Naive thymus-derived CD8-positive, alpha-beta T cell (primary cell): ENCODE measurements at regions not wholly inside any gene's neighbourhood (a gene's known extent, or its start where the extent isn't known, plus 50 kb on each side); places are given as distances from the start of the nearest gene placed in this dataset.
"Not testable (repeated sequence)": the region's sequence is repeated elsewhere in the genome, so short reads cannot be mapped to it uniquely, and the experiment has no call there.

Source experiments
- ATAC-seq, 2 donors: fragments of 150-1000 bp; cut with Tn5 transposase in 1 of 2; sonication (Bioruptor Pico), chemical (Tn5 transposase) in 1 of 2; 1 replicate in 1 of 2; 2 replicates in 1 of 2; pipeline ENCODE4 v1.10.0; 2021; ENCODE audit warnings: mild to moderate bottlenecking in 2 of 2, moderate library complexity in 2 of 2
- POLR2A ChIA-PET: fragments of 350-600 bp; sonication (Branson Sonifier 250); formaldehyde crosslinking; loops from one replicate; lab custom pipeline; 2021; ENCODE audit warnings: antibody characterized with exemption; lab: Charles Lee
- DNase-seq, 10 donors: peaks; one replicate each; pipeline versions ENCODE4 v3.0.0 to v3.0.0-alpha.2; 2020 to 2022
- H3K27ac Mint-ChIP-seq, 10 donors: one replicate each; pipeline ENCODE4 v1.8.0; 2020 to 2022; ENCODE audit warnings: mild to moderate bottlenecking in 10 of 10, mixed read lengths in 10 of 10, moderate library complexity in 4 of 10, inconsistent platforms in 1 of 10
- H3K27me3 Mint-ChIP-seq, 5 donors: one replicate each; pipeline ENCODE4 v1.8.0; 2021 to 2022; ENCODE audit warnings: mixed read lengths in 5 of 5
- H3K36me3 Mint-ChIP-seq, 3 donors: one replicate each; pipeline ENCODE4 v1.8.0; 2020 to 2022; ENCODE audit warnings: mixed read lengths in 3 of 3, mild to moderate bottlenecking in 2 of 3, inconsistent platforms in 1 of 3
- H3K4me1 Mint-ChIP-seq, 4 donors: one replicate each; pipeline ENCODE4 v1.8.0; 2021 to 2022; ENCODE audit warnings: mixed read lengths in 4 of 4
- H3K4me3 Mint-ChIP-seq, 10 donors: one replicate each; pipeline ENCODE4 v1.8.0; 2020 to 2022; ENCODE audit warnings: mild to moderate bottlenecking in 10 of 10, mixed read lengths in 10 of 10, moderate library complexity in 6 of 10, inconsistent platforms in 1 of 10
- H3K9me3 Mint-ChIP-seq, 9 donors: one replicate each; pipeline ENCODE4 v1.8.0; 2020 to 2022; ENCODE audit warnings: mixed read lengths in 9 of 9, mild to moderate bottlenecking in 3 of 9, inconsistent platforms in 1 of 9, moderate library complexity in 1 of 9

DNA sequence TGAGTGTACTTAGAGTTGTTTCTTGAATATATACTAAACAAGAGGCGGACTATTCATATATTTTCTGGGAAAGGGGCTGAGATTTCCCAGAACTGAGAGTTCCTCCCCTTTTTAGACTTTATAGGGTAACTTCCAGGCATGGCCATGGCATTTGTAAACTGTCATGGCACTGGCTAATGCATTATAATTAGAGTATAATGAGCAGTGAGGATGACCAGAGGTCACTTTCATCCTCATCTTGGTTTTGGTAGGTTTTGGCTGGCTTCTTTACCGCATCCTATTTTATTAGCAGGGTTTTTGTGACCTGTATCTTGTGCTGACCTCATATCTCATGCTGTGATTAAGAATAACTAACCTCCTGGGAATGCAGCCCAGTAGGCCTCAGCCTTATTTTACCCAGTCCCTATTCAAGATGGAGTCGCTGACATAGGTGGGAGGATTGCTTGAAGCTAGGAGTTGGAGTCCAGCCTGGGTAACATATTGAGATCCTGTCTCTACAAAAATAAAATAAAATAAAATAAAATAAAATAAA, 91.4 kb downstream of the MOBP start:
- DNase-seq = no peak
- no peak overlapping the region for H3K4me3 Mint-ChIP-seq
- no peaks in the 10 kb centered on the region for H3K4me1 Mint-ChIP-seq
- peaks cover 0 to 7% (median 1%) of the 10 kb centered on the region in 5 donors for H3K27me3 Mint-ChIP-seq
- POLR2A ChIA-PET = no interaction called here
- peaks cover 0 to 17% (median 6%) of the 10 kb centered on the region in 9 donors for H3K9me3 Mint-ChIP-seq
- H3K27ac Mint-ChIP-seq = no peak overlapping the region
- ATAC-seq = no peak
- peaks cover 0 to 4% (median 0%) of the 10 kb centered on the region in 3 donors for H3K36me3 Mint-ChIP-seq

DNA sequence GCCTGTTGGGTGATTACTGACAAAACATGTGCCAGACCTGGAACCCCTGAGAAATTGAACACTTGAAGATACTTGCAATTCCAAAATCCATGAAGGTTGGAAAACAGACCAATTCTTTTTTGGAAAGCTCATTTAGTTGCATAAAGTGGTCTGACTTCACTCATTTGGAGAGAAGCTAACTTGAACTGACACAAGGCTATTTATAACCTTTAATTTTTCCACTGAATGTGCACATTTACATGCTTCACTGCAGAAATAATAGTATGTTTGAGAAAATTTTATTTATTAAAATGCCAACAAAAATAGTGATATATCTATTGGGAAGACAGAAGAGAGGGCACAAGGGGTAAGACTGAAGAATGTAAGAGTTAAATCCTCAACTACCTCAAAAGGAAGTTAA, 92.1 kb downstream of the MOBP start:
- no peak for DNase-seq

DNA sequence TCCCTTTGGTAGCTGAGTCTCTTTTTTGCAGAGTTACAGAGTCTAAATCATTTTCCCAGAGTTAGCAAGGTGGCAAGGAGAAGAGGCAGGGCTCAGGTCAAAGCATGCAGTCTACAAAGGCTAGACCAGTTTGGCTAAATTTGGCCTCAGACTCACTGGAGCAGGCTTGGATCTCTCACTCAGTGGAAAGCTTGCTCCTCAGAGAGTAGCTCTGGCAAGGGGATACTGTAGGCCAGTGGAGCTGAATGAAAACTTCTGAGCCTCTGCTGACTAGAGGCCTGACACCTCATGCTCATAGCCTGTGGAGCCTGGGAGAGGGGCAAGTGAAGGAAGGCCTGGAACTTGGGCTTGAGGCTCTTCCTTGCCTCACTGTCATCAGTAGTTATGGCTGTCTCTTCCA, 101.0 kb downstream of the MOBP start:
- no peak overlapping the region for H3K27ac Mint-ChIP-seq
- H3K9me3 Mint-ChIP-seq = no peaks in the 10 kb centered on the region
- no peaks in the 10 kb centered on the region for H3K4me1 Mint-ChIP-seq
- POLR2A ChIA-PET = no interaction called here
- peaks cover 1 to 23% (median 5%) of the 10 kb centered on the region in 5 donors for H3K27me3 Mint-ChIP-seq
- no peak for DNase-seq
- ATAC-seq = no peak
- no peak overlapping the region for H3K4me3 Mint-ChIP-seq
- H3K36me3 Mint-ChIP-seq = no peaks in the 10 kb centered on the region

More for the DNA sequence above, 92.1 kb downstream of the MOBP start:
- Mint-ChIP-seq H3K4me1 (no peaks in the 10 kb centered on the region), H3K4me3 (no peak overlapping the region), H3K36me3 (no peaks in the 10 kb centered on the region), H3K27ac (no peak overlapping the region), H3K27me3 (peaks cover 0 to 4% (median 1%) of the 10 kb centered on the region in 5 donors), H3K9me3 (peaks cover 0 to 12% (median 4%) of the 10 kb centered on the region in 9 donors)
- POLR2A ChIA-PET = no interaction called here
- no peak for ATAC-seq

DNA sequence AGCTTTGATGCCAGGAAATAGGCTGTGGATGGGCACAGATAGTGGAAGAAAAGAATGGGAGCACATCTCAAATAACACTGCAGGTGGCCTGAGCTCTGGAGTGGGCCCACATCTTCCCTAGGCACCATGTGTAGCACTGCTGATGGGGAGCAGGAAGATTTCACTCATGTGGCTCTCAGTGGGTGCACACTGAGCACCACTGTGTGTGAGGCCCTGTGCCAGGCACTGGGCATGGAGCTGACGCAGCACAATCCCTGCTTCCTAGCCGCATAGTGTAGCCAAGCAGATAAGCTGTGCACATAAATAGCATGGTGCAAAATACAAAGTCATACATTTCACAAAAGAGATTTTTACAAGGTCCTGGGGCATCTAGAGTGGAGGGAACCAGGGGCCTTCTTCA, 101.6 kb downstream of the MOBP start:
- no peak overlapping the region for H3K27ac Mint-ChIP-seq
- POLR2A ChIA-PET = no interaction called here
- DNase-seq = no peak
- H3K4me1 Mint-ChIP-seq = no peaks in the 10 kb centered on the region
- H3K4me3 Mint-ChIP-seq = no peak overlapping the region
- peaks cover 1 to 23% (median 5%) of the 10 kb centered on the region in 5 donors for H3K27me3 Mint-ChIP-seq
- no peaks in the 10 kb centered on the region for H3K36me3 Mint-ChIP-seq
- ATAC-seq = no peak
- no peaks in the 10 kb centered on the region for H3K9me3 Mint-ChIP-seq

DNA sequence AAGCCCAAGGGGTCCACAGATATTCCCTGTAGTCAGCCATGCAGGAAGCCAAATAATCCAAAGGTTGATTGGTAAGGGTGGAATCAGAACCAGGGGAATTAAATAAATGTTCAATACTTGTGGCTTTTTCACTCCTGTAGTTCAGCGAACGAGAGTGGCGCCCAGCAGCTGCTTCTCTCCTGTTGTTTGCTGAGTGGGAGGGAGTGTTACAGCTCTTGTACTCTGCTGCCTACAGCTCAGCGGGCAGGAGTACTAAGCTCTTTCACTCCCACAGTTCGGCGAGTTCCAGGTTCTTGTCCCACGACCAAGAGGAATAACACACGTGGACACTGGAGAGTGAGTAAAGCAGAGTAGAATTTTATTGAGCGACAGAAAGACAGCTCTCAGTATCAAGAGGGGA, 105.9 kb downstream of the MOBP start:
- H3K27me3 Mint-ChIP-seq = peaks cover 0 to 13% (median 1%) of the 10 kb centered on the region in 5 donors
- DNase-seq = no peak
- no peaks in the 10 kb centered on the region for H3K36me3 Mint-ChIP-seq
- H3K27ac Mint-ChIP-seq = no peak overlapping the region
- POLR2A ChIA-PET = no interaction called here
- no peak for ATAC-seq
- no peaks in the 10 kb centered on the region for H3K4me1 Mint-ChIP-seq
- H3K4me3 Mint-ChIP-seq = no peak overlapping the region
- H3K9me3 Mint-ChIP-seq = no peaks in the 10 kb centered on the region

DNA sequence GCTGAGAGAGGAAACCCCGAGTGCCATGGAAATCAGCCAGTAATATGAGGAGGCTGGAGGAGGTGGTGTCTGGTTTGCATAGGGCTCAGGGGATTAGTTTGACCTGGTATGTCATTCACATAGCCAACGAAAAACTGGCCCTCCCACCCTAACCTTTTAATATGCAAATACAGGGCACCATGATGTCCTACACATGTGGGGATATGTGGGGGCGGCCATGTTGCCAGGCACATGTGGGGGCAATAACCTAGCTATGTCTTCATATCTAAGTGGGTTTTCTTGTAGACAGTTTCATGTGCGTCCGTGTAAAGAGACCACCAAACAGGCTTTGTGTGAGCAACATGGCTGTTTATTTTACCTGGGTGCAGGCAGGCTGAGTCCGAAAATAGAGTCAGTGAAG, 110.1 kb downstream of the MOBP start:
- no peak for ATAC-seq
- H3K27me3 Mint-ChIP-seq = peaks cover 8 to 35% (median 15%) of the 10 kb centered on the region in 5 donors
- no peaks in the 10 kb centered on the region for H3K4me1 Mint-ChIP-seq
- no peaks in the 10 kb centered on the region for H3K36me3 Mint-ChIP-seq
- no peak overlapping the region for H3K27ac Mint-ChIP-seq
- peaks cover 0 to 2% (median 0%) of the 10 kb centered on the region in 9 donors for H3K9me3 Mint-ChIP-seq
- no peak overlapping the region for H3K4me3 Mint-ChIP-seq
- POLR2A ChIA-PET = no interaction called here
- DNase-seq = no peak

DNA sequence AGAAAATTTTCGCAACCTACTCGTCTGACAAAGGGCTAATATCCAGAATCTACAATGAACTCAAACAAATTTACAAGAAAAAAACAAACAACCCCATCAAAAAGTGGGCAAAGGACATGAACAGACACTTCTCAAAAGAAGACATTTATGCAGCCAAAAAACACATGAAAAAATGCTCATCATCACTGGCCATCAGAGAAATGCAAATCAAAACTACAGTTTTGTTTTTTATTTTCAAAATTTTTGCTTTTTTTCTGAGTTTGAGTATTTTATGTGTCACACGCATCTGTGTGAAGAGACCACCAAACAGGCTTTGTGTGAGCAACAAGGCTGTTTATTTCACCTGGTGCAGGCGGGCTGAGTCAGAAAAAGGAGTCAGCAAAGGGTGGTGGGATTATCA, 118.7 kb downstream of the MOBP start:
- H3K27ac Mint-ChIP-seq, H3K4me1 Mint-ChIP-seq, POLR2A ChIA-PET, H3K4me3 Mint-ChIP-seq, ATAC-seq, DNase-seq, H3K36me3 Mint-ChIP-seq: not testable (repeated sequence)
- H3K27me3 Mint-ChIP-seq = peaks cover 8 to 20% (median 13%) of the 10 kb centered on the region in 5 donors
- H3K9me3 Mint-ChIP-seq = peaks cover 0 to 16% (median 6%) of the 10 kb centered on the region in 9 donors

DNA sequence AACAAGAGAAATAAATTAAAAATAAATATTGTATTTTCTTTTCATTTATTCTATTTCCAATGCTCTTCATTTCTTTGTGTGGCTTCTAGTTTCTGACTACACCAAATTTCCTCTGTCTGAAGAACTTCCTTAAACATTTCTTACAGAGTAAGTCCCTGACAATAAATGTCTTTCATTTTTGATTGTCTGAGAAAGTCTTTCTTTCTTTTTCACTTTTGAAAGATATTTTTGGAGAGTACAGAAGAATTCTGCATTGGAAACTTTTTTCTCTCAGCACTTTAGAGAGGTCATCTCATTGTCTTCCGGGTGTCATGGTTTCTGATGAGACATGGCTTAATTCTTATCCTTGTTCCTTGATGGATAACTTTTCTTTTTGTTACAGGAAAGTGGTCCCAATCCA, 119.6 kb downstream of the MOBP start:
- Mint-ChIP-seq H3K4me1 (no peaks in the 10 kb centered on the region), H3K27ac (no peak overlapping the region), H3K27me3 (peaks cover 5 to 12% (median 8%) of the 10 kb centered on the region in 5 donors), H3K36me3 (no peaks in the 10 kb centered on the region), H3K4me3 (no peak overlapping the region), H3K9me3 (peaks cover 0 to 16% (median 4%) of the 10 kb centered on the region in 9 donors)
- POLR2A ChIA-PET = no interaction called here
- ATAC-seq = no peak
- DNase-seq = no peak

DNA sequence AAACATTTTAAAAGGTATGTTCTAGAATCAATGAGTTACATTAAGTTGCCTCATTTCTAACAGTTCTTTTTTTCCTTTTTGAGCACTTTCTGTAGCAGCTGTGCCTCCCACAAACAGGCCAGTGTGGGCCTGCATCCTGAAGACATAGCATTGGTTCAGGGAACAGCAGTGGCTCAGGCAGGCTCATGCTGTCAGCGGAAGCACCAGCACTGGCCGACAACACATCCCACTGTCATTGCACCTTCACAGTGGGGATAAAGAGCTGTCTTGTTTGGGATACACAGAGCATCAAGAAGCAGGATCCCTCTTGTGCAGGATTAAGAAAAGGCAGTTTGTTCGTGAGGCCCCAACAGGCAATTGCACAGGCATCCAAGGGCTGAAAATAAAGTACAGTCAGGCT, 123.3 kb downstream of the MOBP start:
- no peak overlapping the region for H3K4me3 Mint-ChIP-seq
- POLR2A ChIA-PET = no interaction called here
- ATAC-seq = no peak
- no peaks in the 10 kb centered on the region for H3K36me3 Mint-ChIP-seq
- no peak for DNase-seq
- peaks cover 0 to 3% (median 3%) of the 10 kb centered on the region in 5 donors for H3K27me3 Mint-ChIP-seq
- H3K9me3 Mint-ChIP-seq = peaks cover 0 to 6% (median 2%) of the 10 kb centered on the region in 9 donors
- H3K4me1 Mint-ChIP-seq = no peaks in the 10 kb centered on the region
- no peak overlapping the region for H3K27ac Mint-ChIP-seq

DNA sequence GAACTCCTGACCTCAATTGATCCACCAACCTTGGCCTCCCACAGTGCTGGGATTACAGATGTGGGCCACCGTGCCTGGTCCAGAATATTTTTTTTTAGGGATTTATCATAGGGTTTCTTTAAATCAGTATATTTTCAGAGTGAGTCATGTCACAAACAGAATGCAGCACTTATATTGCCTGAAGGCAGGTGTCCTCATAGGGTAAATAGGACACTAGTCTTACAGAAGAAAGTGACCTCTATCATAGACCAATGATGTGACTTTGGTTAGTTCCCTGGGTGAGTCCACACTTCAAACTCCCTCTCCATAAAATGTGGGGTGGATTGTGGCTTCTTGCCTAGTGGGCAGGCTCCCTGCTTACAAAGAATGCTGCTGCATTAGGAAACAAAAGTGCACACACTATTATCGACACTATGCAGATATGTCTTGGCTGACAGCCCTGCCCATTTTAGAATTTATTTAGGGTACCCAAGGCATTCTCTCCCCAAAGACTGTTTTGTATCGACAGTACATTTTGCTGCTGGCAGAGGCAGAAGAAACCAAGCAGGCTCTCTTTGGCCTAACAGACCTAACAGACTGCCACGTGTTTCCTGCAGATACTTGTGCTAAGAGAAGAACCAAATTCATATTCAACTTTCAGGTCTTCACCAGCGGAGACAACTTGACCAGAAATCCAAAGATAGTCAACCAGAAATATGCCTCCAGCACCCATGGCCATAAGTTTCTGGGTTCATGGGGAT, 125.0 kb downstream of the MOBP start:
- Mint-ChIP-seq H3K9me3 (no peaks in the 10 kb centered on the region), H3K27me3 (peaks cover 0 to 3% (median 3%) of the 10 kb centered on the region in 5 donors), H3K36me3 (no peaks in the 10 kb centered on the region), H3K4me3 (no peak overlapping the region), H3K27ac (no peak overlapping the region), H3K4me1 (no peaks in the 10 kb centered on the region)
- DNase-seq (no peak), ATAC-seq (no peak)
- POLR2A ChIA-PET = no interaction called here

DNA sequence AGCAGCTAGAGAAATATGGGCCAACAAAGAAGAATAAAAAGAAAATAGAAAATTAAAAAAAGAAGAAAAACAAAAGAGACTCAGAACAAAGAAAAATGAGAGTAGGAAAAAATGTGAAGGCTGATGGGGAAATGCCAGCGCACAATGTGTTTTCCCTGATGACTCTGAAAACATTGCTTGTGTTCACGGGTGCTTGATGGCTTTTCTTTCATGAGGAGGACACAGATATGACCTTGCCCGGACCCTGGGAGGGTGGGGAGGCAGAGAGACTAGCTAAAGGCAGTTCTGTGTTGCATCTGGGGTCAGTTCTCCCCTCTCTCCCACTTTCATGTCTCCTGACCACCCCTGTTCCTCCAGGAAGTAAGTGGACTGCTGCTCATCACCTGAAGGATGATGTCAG, 125.9 kb downstream of the MOBP start:
- no peaks in the 10 kb centered on the region for H3K9me3 Mint-ChIP-seq

DNA sequence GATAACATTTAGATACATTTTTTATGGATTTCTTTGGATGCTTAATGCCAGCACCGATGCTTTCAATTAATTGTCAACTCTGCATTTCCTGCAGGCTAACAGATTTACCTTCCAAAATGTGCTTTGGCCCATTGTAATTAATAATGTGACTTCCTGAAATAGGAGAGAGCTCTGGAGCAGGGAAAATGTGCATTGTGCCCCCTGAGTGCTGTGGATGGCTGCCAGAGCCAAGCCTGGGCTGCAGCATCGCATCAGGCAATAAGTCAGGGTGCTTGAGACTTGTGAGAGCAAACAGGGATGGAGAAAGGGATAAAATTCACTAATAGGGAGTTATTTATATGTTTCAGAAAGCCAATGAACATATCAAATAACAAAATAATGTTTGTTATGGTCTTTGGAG, 133.8 kb downstream of the MOBP start:
- DNase-seq (no peak), ATAC-seq (no peak)
- peaks cover 3 to 13% (median 6%) of the 10 kb centered on the region in 5 donors for H3K27me3 Mint-ChIP-seq

More for the DNA sequence above, 125.9 kb downstream of the MOBP start:
- H3K27me3 Mint-ChIP-seq = peaks cover 0 to 3% (median 2%) of the 10 kb centered on the region in 5 donors
- no peak overlapping the region for H3K4me3 Mint-ChIP-seq
- H3K36me3 Mint-ChIP-seq = no peaks in the 10 kb centered on the region
- ATAC-seq (no peak), DNase-seq (no peak)
- POLR2A ChIA-PET = no interaction called here
- no peak overlapping the region for H3K27ac Mint-ChIP-seq
- H3K4me1 Mint-ChIP-seq = no peaks in the 10 kb centered on the region

DNA sequence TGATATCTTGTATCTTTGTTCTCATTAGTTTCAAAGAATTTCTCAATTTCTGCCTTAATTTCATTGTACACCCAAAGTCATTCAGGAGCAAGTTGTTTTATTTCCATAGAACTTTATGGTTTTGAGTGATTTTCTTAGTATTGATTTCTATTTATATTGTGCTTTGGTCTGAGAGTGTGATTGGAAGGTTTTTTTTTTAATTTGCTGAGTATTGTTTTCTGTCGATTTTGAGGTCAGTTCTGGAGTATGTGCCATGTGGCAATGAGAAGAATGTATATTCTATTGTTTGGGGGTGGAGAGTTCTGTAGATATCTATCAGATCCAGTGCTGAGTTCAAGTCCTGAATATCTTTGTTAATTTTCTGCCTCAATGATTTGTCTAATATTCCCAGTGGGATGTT, 138.4 kb downstream of the MOBP start:
- Mint-ChIP-seq H3K27ac (no peak overlapping the region), H3K27me3 (peaks cover 10 to 34% (median 12%) of the 10 kb centered on the region in 5 donors), H3K4me1 (no peaks in the 10 kb centered on the region), H3K36me3 (peaks cover 0 to 9% (median 0%) of the 10 kb centered on the region in 3 donors), H3K4me3 (no peak overlapping the region), H3K9me3 (peaks cover 0 to 29% (median 6%) of the 10 kb centered on the region in 9 donors)
- no peak for ATAC-seq
- DNase-seq = no peak
- POLR2A ChIA-PET = no interaction called here

More for the DNA sequence above, 133.8 kb downstream of the MOBP start:
- H3K4me1 Mint-ChIP-seq = no peaks in the 10 kb centered on the region
- H3K9me3 Mint-ChIP-seq = peaks cover 0 to 12% (median 3%) of the 10 kb centered on the region in 9 donors
- H3K27ac Mint-ChIP-seq = no peak overlapping the region
- POLR2A ChIA-PET = no interaction called here
- no peak overlapping the region for H3K4me3 Mint-ChIP-seq
- no peaks in the 10 kb centered on the region for H3K36me3 Mint-ChIP-seq
